ENCODE measurements at regions not wholly inside any gene's neighbourhood (a gene's known extent, or its start where the extent isn't known, plus 50 kb on each side); places are given as distances from the start of the nearest gene placed in this dataset.
A peak's percentile ranks its signal among the peaks of the same experiment; 100 is the strongest.
"Not testable (repeated sequence)": the region's sequence is repeated elsewhere in the genome, so short reads cannot be mapped to it uniquely, and the experiment has no call there.

GRCh38 chr1:219863816-219864215 is 64.5 kb downstream of the SLC30A10 start:
- DNase-seq (ENCODE audit: low read depth in 2 of 2), result not testable (repeated sequence)

- no peak for DNase-seq (ENCODE audit: low read depth in 2 of 2)
Measured at GRCh38 chr1:219862366-219862765, 66.0 kb downstream of the SLC30A10 start.

- no peak for DNase-seq (ENCODE audit: low read depth in 2 of 2)
Measured at GRCh38 chr1:219858980-219859379, 69.4 kb downstream of the SLC30A10 start.

- DNase-seq (ENCODE audit: low read depth in 2 of 2), result no peak
Measured at GRCh38 chr1:219847215-219847855, 81.0 kb downstream of the SLC30A10 start.

GRCh38 chr1:219839595-219839994 is 88.8 kb downstream of the SLC30A10 start:
- not testable (repeated sequence) for DNase-seq (ENCODE audit: low read depth in 2 of 2)

- no peak for DNase-seq (ENCODE audit: low read depth in 2 of 2)
Measured at GRCh38 chr1:219837994-219838294, 90.4 kb downstream of the SLC30A10 start.

GRCh38 chr1:219837274-219837993 is 90.9 kb downstream of the SLC30A10 start:
- peak; percentile 51 to 57 for DNase-seq (ENCODE audit: low read depth in 2 of 2)

- DNase-seq (ENCODE audit: low read depth in 2 of 2), result no peak
Measured at GRCh38 chr1:219834314-219834917, 93.9 kb downstream of the SLC30A10 start.

GRCh38 chr1:219833214-219833815 is 95.0 kb downstream of the SLC30A10 start:
- DNase-seq (ENCODE audit: low read depth in 2 of 2), result no peak

- DNase-seq (ENCODE audit: low read depth in 2 of 2), result no peak
Measured at GRCh38 chr1:219826290-219826689, 102.1 kb downstream of the SLC30A10 start.

- no peak for DNase-seq (ENCODE audit: low read depth in 2 of 2)
Measured at GRCh38 chr1:219825355-219825754, 103.0 kb downstream of the SLC30A10 start.

- DNase-seq (ENCODE audit: low read depth in 2 of 2), result no peak
Measured at GRCh38 chr1:219824338-219824737, 104.0 kb downstream of the SLC30A10 start.

- no peak for DNase-seq (ENCODE audit: low read depth in 2 of 2)
Measured at GRCh38 chr1:219820551-219820950, 107.8 kb downstream of the SLC30A10 start.

GRCh38 chr1:219817914-219818313 is 110.4 kb downstream of the SLC30A10 start:
- no peak for DNase-seq (ENCODE audit: low read depth in 2 of 2)

GRCh38 chr1:219813294-219813693 is 115.1 kb downstream of the SLC30A10 start:
- no peak for DNase-seq (ENCODE audit: low read depth in 2 of 2)

GRCh38 chr1:219812491-219813203 is 115.7 kb downstream of the SLC30A10 start:
- DNase-seq (ENCODE audit: low read depth in 2 of 2), result peak; percentile 58 to 60

GRCh38 chr1:219812086-219812485 is 116.3 kb downstream of the SLC30A10 start:
- DNase-seq (ENCODE audit: low read depth in 2 of 2), result no peak

- no peak for DNase-seq (ENCODE audit: low read depth in 2 of 2)
Measured at GRCh38 chr1:219810451-219810850, 117.9 kb downstream of the SLC30A10 start.

- no peak for DNase-seq (ENCODE audit: low read depth in 2 of 2)
Measured at GRCh38 chr1:219808790-219809189, 119.6 kb downstream of the SLC30A10 start.

GRCh38 chr1:219806642-219807041 is 121.7 kb downstream of the SLC30A10 start:
- DNase-seq (ENCODE audit: low read depth in 2 of 2), result no peak

- no peak for DNase-seq (ENCODE audit: low read depth in 2 of 2)
Measured at GRCh38 chr1:219806020-219806419, 122.3 kb downstream of the SLC30A10 start.

- DNase-seq (ENCODE audit: low read depth in 2 of 2), result no peak
Measured at GRCh38 chr1:219805191-219805590, 123.2 kb downstream of the SLC30A10 start.

Measured in lung microvascular endothelial cell (primary cell).